ENCODE measurements at regions not wholly inside any gene's neighbourhood (a gene's known extent, or its start where the extent isn't known, plus 50 kb on each side); places are given as distances from the start of the nearest gene placed in this dataset.
"Not testable (repeated sequence)": the region's sequence is repeated elsewhere in the genome, so short reads cannot be mapped to it uniquely, and the experiment has no call there.

- BruUV-seq (replicated peaks) = no TSS peak
- Mint-ChIP-seq H3K4me1 (ENCODE audit: low read depth, unreplicated experiment) (no peaks in the 10 kb centered on the region), H3K9me3 (ENCODE audit: low read depth, unreplicated experiment) (peaks cover 10% of the 10 kb centered on the region), H3K4me3 (ENCODE audit: low read depth, unreplicated experiment) (no peak overlapping the region), H3K27me3 (ENCODE audit: unreplicated experiment) (no peaks in the 10 kb centered on the region), H3K36me3 (ENCODE audit: insufficient read depth, unreplicated experiment) (no peaks in the 10 kb centered on the region), H3K27ac (ENCODE audit: unreplicated experiment) (no peak overlapping the region)
- CTCF ChIA-PET = no interaction called here
- intact Hi-C loops (cut with micrococcal nuclease; ENCODE audit: unreplicated experiment) = no loop called here
- TF ChIP-seq, protein P1, sequence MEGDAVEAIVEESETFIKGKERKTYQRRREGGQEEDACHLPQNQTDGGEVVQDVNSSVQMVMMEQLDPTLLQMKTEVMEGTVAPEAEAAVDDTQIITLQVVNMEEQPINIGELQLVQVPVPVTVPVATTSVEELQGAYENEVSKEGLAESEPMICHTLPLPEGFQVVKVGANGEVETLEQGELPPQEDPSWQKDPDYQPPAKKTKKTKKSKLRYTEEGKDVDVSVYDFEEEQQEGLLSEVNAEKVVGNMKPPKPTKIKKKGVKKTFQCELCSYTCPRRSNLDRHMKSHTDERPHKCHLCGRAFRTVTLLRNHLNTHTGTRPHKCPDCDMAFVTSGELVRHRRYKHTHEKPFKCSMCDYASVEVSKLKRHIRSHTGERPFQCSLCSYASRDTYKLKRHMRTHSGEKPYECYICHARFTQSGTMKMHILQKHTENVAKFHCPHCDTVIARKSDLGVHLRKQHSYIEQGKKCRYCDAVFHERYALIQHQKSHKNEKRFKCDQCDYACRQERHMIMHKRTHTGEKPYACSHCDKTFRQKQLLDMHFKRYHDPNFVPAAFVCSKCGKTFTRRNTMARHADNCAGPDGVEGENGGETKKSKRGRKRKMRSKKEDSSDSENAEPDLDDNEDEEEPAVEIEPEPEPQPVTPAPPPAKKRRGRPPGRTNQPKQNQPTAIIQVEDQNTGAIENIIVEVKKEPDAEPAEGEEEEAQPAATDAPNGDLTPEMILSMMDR (IDR thresholded peaks at IDR 0.05; ENCODE audit: unreplicated experiment) = no peak
- DNase-seq = no peak
Measured at GRCh38 chrX:5681159-5681558, 547.5 kb downstream of the NLGN4X start.

GRCh38 chrX:5674036-5674435 lies 554.6 kb downstream of the NLGN4X start:
- Mint-ChIP-seq H3K27ac (ENCODE audit: unreplicated experiment) (no peak overlapping the region), H3K36me3 (ENCODE audit: insufficient read depth, unreplicated experiment) (no peaks in the 10 kb centered on the region), H3K4me1 (ENCODE audit: low read depth, unreplicated experiment) (no peaks in the 10 kb centered on the region), H3K4me3 (ENCODE audit: low read depth, unreplicated experiment) (no peak overlapping the region), H3K27me3 (ENCODE audit: unreplicated experiment) (no peaks in the 10 kb centered on the region), H3K9me3 (ENCODE audit: low read depth, unreplicated experiment) (peaks cover 6% of the 10 kb centered on the region)
- CTCF ChIA-PET = no interaction called here
- no TSS peak for BruUV-seq (replicated peaks)
- TF ChIP-seq, protein P1 (IDR thresholded peaks at IDR 0.05; ENCODE audit: unreplicated experiment) = no peak
- intact Hi-C loops (cut with micrococcal nuclease; ENCODE audit: unreplicated experiment) = no loop called here
- DNase-seq = no peak

GRCh38 chrX:5672099-5672498 lies 556.6 kb downstream of the NLGN4X start:
- intact Hi-C loops (cut with micrococcal nuclease; ENCODE audit: unreplicated experiment) = no loop called here
- BruUV-seq (replicated peaks) = no TSS peak
- no peak overlapping the region for H3K27ac Mint-ChIP-seq (ENCODE audit: unreplicated experiment)
- CTCF ChIA-PET = no interaction called here
- no peak for DNase-seq
- H3K36me3 Mint-ChIP-seq (ENCODE audit: insufficient read depth, unreplicated experiment) = no peaks in the 10 kb centered on the region
- H3K27me3 Mint-ChIP-seq (ENCODE audit: unreplicated experiment) = no peaks in the 10 kb centered on the region
- no peak overlapping the region for H3K4me3 Mint-ChIP-seq (ENCODE audit: low read depth, unreplicated experiment)
- H3K4me1 Mint-ChIP-seq (ENCODE audit: low read depth, unreplicated experiment) = no peaks in the 10 kb centered on the region
- H3K9me3 Mint-ChIP-seq (ENCODE audit: low read depth, unreplicated experiment) = peaks cover 6% of the 10 kb centered on the region
- TF ChIP-seq, protein P1 (IDR thresholded peaks at IDR 0.05; ENCODE audit: unreplicated experiment) = no peak

- BruUV-seq (replicated peaks); H3K27ac Mint-ChIP-seq (ENCODE audit: unreplicated experiment); H3K4me3 Mint-ChIP-seq (ENCODE audit: low read depth, unreplicated experiment); H3K9me3 Mint-ChIP-seq (ENCODE audit: low read depth, unreplicated experiment); intact Hi-C loops (cut with micrococcal nuclease; ENCODE audit: unreplicated experiment); CTCF ChIA-PET; H3K27me3 Mint-ChIP-seq (ENCODE audit: unreplicated experiment); H3K36me3 Mint-ChIP-seq (ENCODE audit: insufficient read depth, unreplicated experiment); DNase-seq; H3K4me1 Mint-ChIP-seq (ENCODE audit: low read depth, unreplicated experiment): not testable (repeated sequence)
Measured at GRCh38 chrX:5666689-5667088, 562.0 kb downstream of the NLGN4X start.

- TF ChIP-seq, protein P1 (IDR thresholded peaks at IDR 0.05; ENCODE audit: unreplicated experiment) = no peak
- no TSS peak for BruUV-seq (replicated peaks)
- no peaks in the 10 kb centered on the region for H3K27me3 Mint-ChIP-seq (ENCODE audit: unreplicated experiment)
- no peak overlapping the region for H3K4me3 Mint-ChIP-seq (ENCODE audit: low read depth, unreplicated experiment)
- H3K36me3 Mint-ChIP-seq (ENCODE audit: insufficient read depth, unreplicated experiment) = no peaks in the 10 kb centered on the region
- peaks cover 12% of the 10 kb centered on the region for H3K9me3 Mint-ChIP-seq (ENCODE audit: low read depth, unreplicated experiment)
- H3K4me1 Mint-ChIP-seq (ENCODE audit: low read depth, unreplicated experiment) = no peaks in the 10 kb centered on the region
- CTCF ChIA-PET = no interaction called here
- H3K27ac Mint-ChIP-seq (ENCODE audit: unreplicated experiment) = no peak overlapping the region
- intact Hi-C loops (cut with micrococcal nuclease; ENCODE audit: unreplicated experiment) = no loop called here
- no peak for DNase-seq
Measured at GRCh38 chrX:5656544-5656943, 572.1 kb downstream of the NLGN4X start.

All from Calu3 (cell line).